Duodenal mucosa (tissue), 2 donors: ENCODE measurements at regions not wholly inside any gene's neighbourhood (a gene's known extent, or its start where the extent isn't known, plus 50 kb on each side); places are given as distances from the start of the nearest gene placed in this dataset.

Source experiments
- H3K27ac ChIP-seq: one replicate; pipeline ENCODE4 v1.7.0; 2013; ENCODE audit warnings: low read depth, low read length
- H3K27me3 ChIP-seq, 2 donors: one replicate each; pipeline ENCODE4 v1.7.0; 2013; ENCODE audit warnings: low read length in 2 of 2, control low read depth in 1 of 2; ENCODE audit not compliant: insufficient read depth in 2 of 2, control insufficient read depth in 1 of 2
- H3K36me3 ChIP-seq, 2 donors: one replicate each; pipeline ENCODE4 v1.7.0; 2013; ENCODE audit warnings: low read length in 2 of 2, control low read depth in 1 of 2; ENCODE audit not compliant: insufficient read depth in 2 of 2, control insufficient read depth in 1 of 2
- H3K4me1 ChIP-seq, 2 donors: one replicate each; pipeline ENCODE4 v1.7.0; 2013; ENCODE audit warnings: low read length in 2 of 2, control low read depth in 1 of 2; ENCODE audit not compliant: insufficient read depth in 2 of 2, control insufficient read depth in 1 of 2
- H3K4me3 ChIP-seq, 2 donors: one replicate each; pipeline ENCODE4 v1.7.0; 2013; ENCODE audit warnings: low read length in 2 of 2, low read depth in 1 of 2
- H3K9ac ChIP-seq, 2 donors: one replicate each; pipeline ENCODE4 v1.7.0; 2013; ENCODE audit warnings: low read length in 2 of 2, low read depth in 1 of 2
- H3K9me3 ChIP-seq, 2 donors: one replicate each; pipeline ENCODE4 v1.7.0; 2013; ENCODE audit warnings: low read length in 2 of 2, control low read depth in 1 of 2; ENCODE audit not compliant: control insufficient read depth in 1 of 2

- H3K36me3 ChIP-seq = no peaks in the 10 kb centered on the region
- no peak overlapping the region for H3K27ac ChIP-seq
- no peak overlapping the region for H3K9ac ChIP-seq
- H3K9me3 ChIP-seq = no peaks in the 10 kb centered on the region
- H3K4me1 ChIP-seq = peaks cover 5 to 8% of the 10 kb centered on the region in 2 donors
- no peaks in the 10 kb centered on the region for H3K27me3 ChIP-seq
- H3K4me3 ChIP-seq = no peak overlapping the region
Measured at GRCh38 chr9:86859056-86859455, 88.2 kb downstream of the GAS1 start.

- Histone ChIP-seq H3K4me3 (no peak overlapping the region), H3K4me1 (peaks cover 5 to 8% of the 10 kb centered on the region in 2 donors), H3K27me3 (no peaks in the 10 kb centered on the region), H3K36me3 (no peaks in the 10 kb centered on the region), H3K9me3 (no peaks in the 10 kb centered on the region), H3K9ac (no peak overlapping the region), H3K27ac (no peak overlapping the region)
Measured at GRCh38 chr9:86858009-86858408, 89.3 kb downstream of the GAS1 start.

GRCh38 chr9:86856259-86856658, 91.0 kb downstream of the GAS1 start:
- no peak overlapping the region for H3K4me3 ChIP-seq
- H3K9me3 ChIP-seq = no peaks in the 10 kb centered on the region

GRCh38 chr9:86854898-86855523, 92.3 kb downstream of the GAS1 start:
- Histone ChIP-seq H3K9ac (no peak overlapping the region), H3K27me3 (no peaks in the 10 kb centered on the region), H3K27ac (no peak overlapping the region), H3K4me3 (no peak overlapping the region), H3K4me1 (peaks cover 5 to 8% of the 10 kb centered on the region in 2 donors), H3K36me3 (no peaks in the 10 kb centered on the region), H3K9me3 (no peaks in the 10 kb centered on the region)

More at GRCh38 chr9:86856259-86856658, 91.0 kb downstream of the GAS1 start:
- no peak overlapping the region for H3K9ac ChIP-seq
- peaks cover 5 to 8% of the 10 kb centered on the region in 2 donors for H3K4me1 ChIP-seq
- no peaks in the 10 kb centered on the region for H3K36me3 ChIP-seq
- H3K27me3 ChIP-seq = no peaks in the 10 kb centered on the region
- H3K27ac ChIP-seq = no peak overlapping the region

GRCh38 chr9:86846656-86847055, 100.7 kb downstream of the GAS1 start:
- no peak overlapping the region for H3K27ac ChIP-seq
- H3K4me1 ChIP-seq = no peaks in the 10 kb centered on the region
- no peak overlapping the region for H3K9ac ChIP-seq
- H3K36me3 ChIP-seq = no peaks in the 10 kb centered on the region
- no peaks in the 10 kb centered on the region for H3K9me3 ChIP-seq
- no peak overlapping the region for H3K4me3 ChIP-seq
- H3K27me3 ChIP-seq = no peaks in the 10 kb centered on the region

GRCh38 chr9:86843206-86843605, 104.1 kb downstream of the GAS1 start:
- Histone ChIP-seq H3K4me3 (no peak overlapping the region), H3K36me3 (no peaks in the 10 kb centered on the region), H3K27ac (no peak overlapping the region), H3K9ac (no peak overlapping the region), H3K9me3 (no peaks in the 10 kb centered on the region), H3K27me3 (no peaks in the 10 kb centered on the region), H3K4me1 (no peaks in the 10 kb centered on the region)

- Histone ChIP-seq H3K9me3 (no peaks in the 10 kb centered on the region), H3K9ac (no peak overlapping the region), H3K27me3 (no peaks in the 10 kb centered on the region), H3K4me3 (no peak overlapping the region), H3K4me1 (no peaks in the 10 kb centered on the region), H3K27ac (no peak overlapping the region), H3K36me3 (no peaks in the 10 kb centered on the region)
Measured at GRCh38 chr9:86842573-86842972, 104.7 kb downstream of the GAS1 start.

- Histone ChIP-seq H3K27me3 (no peaks in the 10 kb centered on the region), H3K36me3 (no peaks in the 10 kb centered on the region), H3K9ac (no peak overlapping the region), H3K27ac (no peak overlapping the region), H3K4me3 (no peak overlapping the region), H3K9me3 (no peaks in the 10 kb centered on the region), H3K4me1 (no peaks in the 10 kb centered on the region)
Measured at GRCh38 chr9:86839522-86839921, 107.8 kb downstream of the GAS1 start.

GRCh38 chr9:86838519-86839497, 108.5 kb downstream of the GAS1 start:
- Histone ChIP-seq H3K4me3 (no peak overlapping the region), H3K27me3 (no peaks in the 10 kb centered on the region), H3K4me1 (no peaks in the 10 kb centered on the region), H3K27ac (no peak overlapping the region), H3K9ac (no peak overlapping the region), H3K36me3 (no peaks in the 10 kb centered on the region), H3K9me3 (no peaks in the 10 kb centered on the region)

- no peaks in the 10 kb centered on the region for H3K36me3 ChIP-seq
- no peak overlapping the region for H3K27ac ChIP-seq
- H3K4me3 ChIP-seq = no peak overlapping the region
- no peaks in the 10 kb centered on the region for H3K9me3 ChIP-seq
- H3K9ac ChIP-seq = no peak overlapping the region
- no peaks in the 10 kb centered on the region for H3K4me1 ChIP-seq
- H3K27me3 ChIP-seq = no peaks in the 10 kb centered on the region
Measured at GRCh38 chr9:86837345-86837744, 110.0 kb downstream of the GAS1 start.
